Mesendoderm (in vitro differentiated cells): ENCODE measurements at regions not wholly inside any gene's neighbourhood (a gene's known extent, or its start where the extent isn't known, plus 50 kb on each side); places are given as distances from the start of the nearest gene placed in this dataset.

Experiments used
- DNase-seq: peaks from one replicate; pipeline ENCODE4 v3.0.0; 2013
- H2AK5ac ChIP-seq: 2 replicates; pipeline ENCODE4 v1.6.1; 2013; ENCODE audit warnings: low read length, inconsistent platforms
- H2BK120ac ChIP-seq: 2 replicates; pipeline ENCODE4 v1.6.1; 2013; ENCODE audit warnings: low read depth, mild to moderate bottlenecking, low read length, moderate library complexity, mixed read lengths
- H2BK15ac ChIP-seq: replicated peaks from 2 replicates; pipeline ENCODE4 v1.6.1; 2013; ENCODE audit warnings: low read depth, mild to moderate bottlenecking, moderate library complexity
- H2BK5ac ChIP-seq: 2 replicates; pipeline ENCODE4 v1.6.1; 2013; ENCODE audit warnings: low read length, inconsistent platforms
- H3K18ac ChIP-seq: 2 replicates; pipeline ENCODE4 v1.6.1; 2013; ENCODE audit warnings: mild to moderate bottlenecking, low read length, mixed read lengths
- H3K23ac ChIP-seq: one replicate; pipeline ENCODE4 v1.6.1; 2013; ENCODE audit warnings: low read length
- H3K27ac ChIP-seq: 2 replicates; pipeline ENCODE4 v1.5.1; 2013; ENCODE audit warnings: low read depth, mild to moderate bottlenecking, inconsistent platforms, low read length, moderate library complexity
- H3K27me3 ChIP-seq: 2 replicates; pipeline ENCODE4 v1.6.1; 2013; ENCODE audit warnings: low read length, control low read depth, mild to moderate bottlenecking, inconsistent platforms; ENCODE audit not compliant: insufficient read depth, poor library complexity
- H3K36me3 ChIP-seq: 2 replicates; pipeline ENCODE4 v1.6.1; 2013; ENCODE audit warnings: low read length, inconsistent platforms; ENCODE audit not compliant: control insufficient read depth, insufficient read depth
- H3K4ac ChIP-seq: one replicate; pipeline ENCODE4 v1.6.1; 2013; ENCODE audit warnings: low read depth, mild to moderate bottlenecking, low read length, moderate library complexity
- H3K4me1 ChIP-seq: 2 replicates; pipeline ENCODE4 v1.6.1; 2013; ENCODE audit warnings: low read depth, low read length, inconsistent platforms; ENCODE audit not compliant: control insufficient read depth
- H3K4me2 ChIP-seq: 2 replicates; pipeline ENCODE4 v1.6.1; 2013; ENCODE audit warnings: low read length
- H3K4me3 ChIP-seq: 2 replicates; pipeline ENCODE4 v1.5.1; 2013; ENCODE audit warnings: mild to moderate bottlenecking, low read length
- H3K56ac ChIP-seq: one replicate; pipeline ENCODE4 v1.6.1; 2013; ENCODE audit warnings: low read length
- H3K79me1 ChIP-seq: 2 replicates; pipeline ENCODE4 v1.6.1; 2013; ENCODE audit warnings: low read length, inconsistent platforms
- H3K79me2 ChIP-seq: 2 replicates; pipeline ENCODE4 v1.6.1; 2013; ENCODE audit warnings: mild to moderate bottlenecking, low read length; ENCODE audit not compliant: control insufficient read depth, insufficient read depth
- H3K9ac ChIP-seq: 2 replicates; pipeline ENCODE4 v1.6.1; 2013; ENCODE audit warnings: low read length, inconsistent platforms
- H4K5ac ChIP-seq: one replicate; pipeline ENCODE4 v1.6.1; 2013; ENCODE audit warnings: low read length
- H4K8ac ChIP-seq: one replicate; pipeline ENCODE4 v1.6.1; 2013; ENCODE audit warnings: low read depth, mild to moderate bottlenecking, control low read depth, low read length, moderate library complexity
- WGBS: extraction: QIAGEN DNeasy Blood & Tissue Kit; methylation state at CpG from one replicate; pipeline ENCODE4 v1.1.7; 2013; ENCODE audit warnings: low lambda C conversion rate, missing lambda C conversion rate; ENCODE audit not compliant: insufficient coverage; ENCODE audit errors: extremely low coverage; 5-methylcytosine and 5-hydroxymethylcytosine counted together

DNA sequence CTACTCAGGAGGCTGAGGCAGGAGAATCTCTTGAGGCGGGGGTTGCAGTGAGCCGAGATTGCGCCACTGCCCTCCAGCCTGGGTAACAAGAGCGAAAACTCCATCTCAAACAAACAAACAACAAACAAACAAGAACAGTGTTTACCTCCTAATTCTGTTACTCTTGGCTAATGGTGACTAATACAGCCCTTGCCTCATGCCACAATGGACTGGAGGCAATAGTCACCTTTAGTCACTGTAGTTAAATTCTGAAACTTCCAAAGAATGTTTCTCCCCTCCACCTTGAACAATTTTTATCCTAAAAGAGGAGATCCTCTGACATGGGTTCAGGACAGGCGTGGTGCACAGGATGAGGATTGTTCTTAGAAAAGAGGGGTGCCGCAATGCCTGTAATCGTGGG lies 241.2 kb upstream of the CTSO start:
- no peak overlapping the region for H4K5ac ChIP-seq
- no CpG with 5 or more reads among the region's 7 CpGs for WGBS
- H3K4me3 ChIP-seq = no peak overlapping the region
- no peaks in the 10 kb centered on the region for H3K79me2 ChIP-seq
- no peaks in the 10 kb centered on the region for H3K27me3 ChIP-seq
- no peak overlapping the region for H3K18ac ChIP-seq
- H3K27ac ChIP-seq = no peak overlapping the region
- no peaks in the 10 kb centered on the region for H3K36me3 ChIP-seq
- H2AK5ac ChIP-seq = no peak overlapping the region
- no peak overlapping the region for H3K56ac ChIP-seq
- H3K9ac ChIP-seq = no peak overlapping the region
- no peak overlapping the region for H2BK15ac ChIP-seq
- no peak overlapping the region for H4K8ac ChIP-seq
- no peak overlapping the region for H2BK120ac ChIP-seq
- no peak for DNase-seq
- H2BK5ac ChIP-seq = no peak overlapping the region
- no peaks in the 10 kb centered on the region for H3K79me1 ChIP-seq
- no peaks in the 10 kb centered on the region for H3K4me1 ChIP-seq
- no peak overlapping the region for H3K4ac ChIP-seq
- no peak overlapping the region for H3K23ac ChIP-seq
- H3K4me2 ChIP-seq = no peak overlapping the region

GRCh38 chr4:156193800-156194199 lies 240.1 kb upstream of the CTSO start:
- DNase-seq = no peak
- no peaks in the 10 kb centered on the region for H3K27me3 ChIP-seq
- no peak overlapping the region for H3K18ac ChIP-seq
- no peak overlapping the region for H3K4me3 ChIP-seq
- no peak overlapping the region for H3K56ac ChIP-seq
- H3K79me2 ChIP-seq = no peaks in the 10 kb centered on the region
- no peak overlapping the region for H4K8ac ChIP-seq
- no peak overlapping the region for H4K5ac ChIP-seq
- H3K4me2 ChIP-seq = no peak overlapping the region
- no peaks in the 10 kb centered on the region for H3K4me1 ChIP-seq
- H3K27ac ChIP-seq = no peak overlapping the region
- no peak overlapping the region for H2BK120ac ChIP-seq
- H2BK5ac ChIP-seq = no peak overlapping the region
- no peak overlapping the region for H2AK5ac ChIP-seq
- no CpG with 5 or more reads among the region's 3 CpGs for WGBS
- H3K79me1 ChIP-seq = no peaks in the 10 kb centered on the region
- H3K9ac ChIP-seq = no peak overlapping the region
- H3K4ac ChIP-seq = no peak overlapping the region
- H3K36me3 ChIP-seq = no peaks in the 10 kb centered on the region
- H3K23ac ChIP-seq = no peak overlapping the region
- H2BK15ac ChIP-seq = no peak overlapping the region

DNA sequence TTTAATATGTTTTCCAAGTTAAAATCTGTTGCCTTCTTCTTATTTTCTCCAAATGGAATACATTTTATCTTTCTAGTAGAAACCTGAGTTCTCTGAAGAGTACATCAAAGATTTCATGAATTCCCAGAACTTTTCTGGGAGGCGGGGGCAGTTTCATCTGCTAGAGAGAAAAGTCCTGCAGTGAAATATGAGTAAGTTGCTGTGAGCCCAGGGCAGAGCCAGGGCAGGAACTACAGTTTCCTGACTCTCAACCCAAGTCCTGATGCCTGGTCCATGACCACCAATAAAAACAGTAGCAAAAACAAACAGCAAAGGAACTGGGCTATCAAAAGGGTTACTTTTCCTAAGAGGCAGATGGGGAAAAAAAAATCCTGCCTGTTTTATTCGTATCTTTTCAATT lies 239.4 kb upstream of the CTSO start:
- no CpG with 5 or more reads among the region's 2 CpGs for WGBS
- Histone ChIP-seq H3K79me1 (no peaks in the 10 kb centered on the region), H3K9ac (no peak overlapping the region), H3K4me1 (no peaks in the 10 kb centered on the region), H3K79me2 (no peaks in the 10 kb centered on the region), H2BK5ac (no peak overlapping the region), H2BK120ac (no peak overlapping the region), H2BK15ac (no peak overlapping the region), H3K56ac (no peak overlapping the region), H3K4me2 (no peak overlapping the region), H3K36me3 (no peaks in the 10 kb centered on the region), H3K27ac (no peak overlapping the region), H3K23ac (no peak overlapping the region), H4K5ac (no peak overlapping the region), H4K8ac (no peak overlapping the region), H3K18ac (no peak overlapping the region), H3K4ac (no peak overlapping the region), H2AK5ac (no peak overlapping the region), H3K4me3 (no peak overlapping the region), H3K27me3 (no peaks in the 10 kb centered on the region)
- no peak for DNase-seq

GRCh38 chr4:156192033-156192432 lies 238.4 kb upstream of the CTSO start:
- no peak overlapping the region for H3K4me3 ChIP-seq
- H2AK5ac ChIP-seq = no peak overlapping the region
- H3K27ac ChIP-seq = no peak overlapping the region
- DNase-seq = no peak
- no peaks in the 10 kb centered on the region for H3K79me2 ChIP-seq
- no peak overlapping the region for H3K56ac ChIP-seq
- no peak overlapping the region for H2BK5ac ChIP-seq
- H2BK15ac ChIP-seq = no peak overlapping the region
- no peak overlapping the region for H3K4me2 ChIP-seq
- H3K36me3 ChIP-seq = no peaks in the 10 kb centered on the region
- no peaks in the 10 kb centered on the region for H3K27me3 ChIP-seq
- no peak overlapping the region for H4K8ac ChIP-seq
- no peak overlapping the region for H3K23ac ChIP-seq
- no peak overlapping the region for H3K4ac ChIP-seq
- H3K4me1 ChIP-seq = no peaks in the 10 kb centered on the region
- H4K5ac ChIP-seq = no peak overlapping the region
- H3K18ac ChIP-seq = no peak overlapping the region
- no peaks in the 10 kb centered on the region for H3K79me1 ChIP-seq
- no peak overlapping the region for H3K9ac ChIP-seq
- H2BK120ac ChIP-seq = no peak overlapping the region

- no peak overlapping the region for H4K8ac ChIP-seq
- no peak overlapping the region for H3K27ac ChIP-seq
- no peak overlapping the region for H2BK120ac ChIP-seq
Observed at GRCh38 chr4:156191044-156191781, 237.5 kb upstream of the CTSO start.

DNA sequence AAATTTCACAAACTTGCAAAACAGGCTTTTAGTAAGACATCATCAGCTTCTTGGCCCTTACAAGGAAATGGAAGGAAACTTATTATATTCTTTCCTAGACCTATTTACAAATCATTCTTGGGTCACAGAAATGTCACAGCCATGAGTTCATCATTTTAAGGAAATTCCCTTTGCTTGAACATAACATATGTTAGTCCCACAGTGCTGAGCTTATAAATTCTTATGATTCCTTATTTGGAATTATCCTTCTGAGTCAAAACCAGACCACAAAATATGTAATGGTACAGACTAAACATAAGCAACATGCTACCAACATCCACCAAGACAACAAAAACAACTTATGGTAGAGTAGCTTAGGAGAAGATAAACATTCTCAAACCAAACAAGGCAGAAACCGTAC lies 236.9 kb upstream of the CTSO start:
- Histone ChIP-seq H2AK5ac (no peak overlapping the region), H3K36me3 (no peaks in the 10 kb centered on the region), H3K27ac (no peak overlapping the region), H3K4me2 (no peak overlapping the region), H2BK5ac (no peak overlapping the region), H3K79me1 (no peaks in the 10 kb centered on the region), H3K23ac (no peak overlapping the region), H3K4me1 (no peaks in the 10 kb centered on the region), H4K8ac (no peak overlapping the region), H3K9ac (no peak overlapping the region), H3K56ac (no peak overlapping the region), H3K79me2 (no peaks in the 10 kb centered on the region), H3K27me3 (no peaks in the 10 kb centered on the region), H3K4me3 (no peak overlapping the region), H3K18ac (no peak overlapping the region), H2BK120ac (no peak overlapping the region), H3K4ac (no peak overlapping the region), H2BK15ac (no peak overlapping the region), H4K5ac (no peak overlapping the region)
- no CpG with 5 or more reads among the region's 1 CpG for WGBS
- no peak for DNase-seq

More at GRCh38 chr4:156191044-156191781, 237.5 kb upstream of the CTSO start:
- Histone ChIP-seq H3K36me3 (no peaks in the 10 kb centered on the region), H3K9ac (no peak overlapping the region), H3K4me1 (no peaks in the 10 kb centered on the region), H3K79me2 (no peaks in the 10 kb centered on the region), H3K18ac (no peak overlapping the region), H4K5ac (no peak overlapping the region), H3K4ac (no peak overlapping the region), H2BK15ac (no peak overlapping the region), H3K4me3 (no peak overlapping the region), H3K27me3 (no peaks in the 10 kb centered on the region), H3K56ac (no peak overlapping the region), H2AK5ac (no peak overlapping the region), H3K79me1 (no peaks in the 10 kb centered on the region), H3K4me2 (no peak overlapping the region), H3K23ac (no peak overlapping the region), H2BK5ac (no peak overlapping the region)
- WGBS = no CpG with 5 or more reads among the region's 2 CpGs
- DNase-seq = no peak
